ENCODE measurements at regions not wholly inside any gene's neighbourhood (a gene's known extent, or its start where the extent isn't known, plus 50 kb on each side); places are given as distances from the start of the nearest gene placed in this dataset.

DNA sequence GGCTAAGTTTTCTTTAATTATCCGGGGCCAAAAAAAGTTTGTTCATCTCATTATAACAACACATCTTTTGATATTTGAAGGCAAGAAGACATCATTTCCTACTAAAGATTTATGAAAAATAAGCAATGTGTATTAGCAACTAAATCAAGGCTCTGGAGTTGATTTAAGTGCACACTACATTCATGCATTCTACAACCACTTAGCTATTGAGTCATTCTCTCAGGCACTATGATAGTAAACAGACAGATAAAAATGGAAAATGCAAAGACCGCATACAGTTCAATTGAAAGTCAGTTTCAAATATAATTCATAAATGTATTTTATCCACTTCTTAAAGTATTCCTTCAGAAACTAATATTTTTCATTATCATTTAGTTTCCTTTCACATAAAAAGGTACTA lies 1395.2 kb downstream of the PCDH9 start:
- POLR2A ChIA-PET, result no interaction called here
- no peak overlapping the region for H3K4me3 ChIP-seq (ENCODE audit: low read depth, low read length)
- TF ChIP-seq, protein P1, sequence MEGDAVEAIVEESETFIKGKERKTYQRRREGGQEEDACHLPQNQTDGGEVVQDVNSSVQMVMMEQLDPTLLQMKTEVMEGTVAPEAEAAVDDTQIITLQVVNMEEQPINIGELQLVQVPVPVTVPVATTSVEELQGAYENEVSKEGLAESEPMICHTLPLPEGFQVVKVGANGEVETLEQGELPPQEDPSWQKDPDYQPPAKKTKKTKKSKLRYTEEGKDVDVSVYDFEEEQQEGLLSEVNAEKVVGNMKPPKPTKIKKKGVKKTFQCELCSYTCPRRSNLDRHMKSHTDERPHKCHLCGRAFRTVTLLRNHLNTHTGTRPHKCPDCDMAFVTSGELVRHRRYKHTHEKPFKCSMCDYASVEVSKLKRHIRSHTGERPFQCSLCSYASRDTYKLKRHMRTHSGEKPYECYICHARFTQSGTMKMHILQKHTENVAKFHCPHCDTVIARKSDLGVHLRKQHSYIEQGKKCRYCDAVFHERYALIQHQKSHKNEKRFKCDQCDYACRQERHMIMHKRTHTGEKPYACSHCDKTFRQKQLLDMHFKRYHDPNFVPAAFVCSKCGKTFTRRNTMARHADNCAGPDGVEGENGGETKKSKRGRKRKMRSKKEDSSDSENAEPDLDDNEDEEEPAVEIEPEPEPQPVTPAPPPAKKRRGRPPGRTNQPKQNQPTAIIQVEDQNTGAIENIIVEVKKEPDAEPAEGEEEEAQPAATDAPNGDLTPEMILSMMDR (IDR thresholded peaks at IDR 0.05; ENCODE audit: insufficient read depth, low read length, missing control alignments), result no peak
- CTCF ChIA-PET, result no interaction called here
- no peak for DNase-seq (ENCODE audit: low read depth, low spot score)

DNA sequence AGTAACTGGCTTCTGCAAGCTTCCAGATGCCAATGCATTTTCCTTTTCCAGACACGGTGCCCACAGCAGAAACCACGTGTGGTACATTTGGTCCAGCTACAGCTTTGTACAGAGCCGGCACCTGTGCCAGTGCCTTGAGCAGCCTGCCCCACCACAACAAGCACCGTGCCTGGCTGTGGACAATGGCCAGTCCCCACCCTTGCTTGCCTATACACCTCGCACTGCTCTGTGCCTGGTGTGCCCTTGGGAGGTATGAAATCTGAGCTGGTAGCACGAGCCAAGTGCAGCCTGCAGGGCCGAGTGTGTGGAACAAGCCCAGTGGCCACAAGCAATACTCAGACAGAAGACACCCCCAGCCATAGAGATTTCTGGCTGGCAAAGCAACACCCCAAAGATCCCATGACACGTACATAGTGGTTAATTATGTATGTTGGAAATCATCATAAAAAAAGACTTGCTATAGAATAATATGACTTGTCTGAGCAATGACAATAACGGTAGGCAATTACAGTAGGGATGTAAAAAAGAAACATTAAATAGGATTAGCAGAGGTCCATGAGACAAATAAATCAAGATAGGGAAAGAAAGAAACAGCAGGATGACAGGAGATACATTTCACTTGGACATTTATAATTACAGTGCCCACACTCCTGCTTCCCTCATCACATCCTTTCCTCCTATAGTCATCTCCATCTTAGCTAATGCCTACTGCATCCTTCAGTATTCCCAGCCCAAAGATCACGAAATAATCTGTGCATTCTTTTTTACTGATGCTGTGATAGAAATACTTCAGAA lies 1399.5 kb downstream of the PCDH9 start:
- TF ChIP-seq, protein P1 (IDR thresholded peaks at IDR 0.05; ENCODE audit: insufficient read depth, low read length, missing control alignments), result no peak
- H3K4me3 ChIP-seq (ENCODE audit: low read depth, low read length), result no peak overlapping the region
- ChIA-PET CTCF (no interaction called here), POLR2A (no interaction called here)
- DNase-seq (ENCODE audit: low read depth, low spot score), result no peak

DNA sequence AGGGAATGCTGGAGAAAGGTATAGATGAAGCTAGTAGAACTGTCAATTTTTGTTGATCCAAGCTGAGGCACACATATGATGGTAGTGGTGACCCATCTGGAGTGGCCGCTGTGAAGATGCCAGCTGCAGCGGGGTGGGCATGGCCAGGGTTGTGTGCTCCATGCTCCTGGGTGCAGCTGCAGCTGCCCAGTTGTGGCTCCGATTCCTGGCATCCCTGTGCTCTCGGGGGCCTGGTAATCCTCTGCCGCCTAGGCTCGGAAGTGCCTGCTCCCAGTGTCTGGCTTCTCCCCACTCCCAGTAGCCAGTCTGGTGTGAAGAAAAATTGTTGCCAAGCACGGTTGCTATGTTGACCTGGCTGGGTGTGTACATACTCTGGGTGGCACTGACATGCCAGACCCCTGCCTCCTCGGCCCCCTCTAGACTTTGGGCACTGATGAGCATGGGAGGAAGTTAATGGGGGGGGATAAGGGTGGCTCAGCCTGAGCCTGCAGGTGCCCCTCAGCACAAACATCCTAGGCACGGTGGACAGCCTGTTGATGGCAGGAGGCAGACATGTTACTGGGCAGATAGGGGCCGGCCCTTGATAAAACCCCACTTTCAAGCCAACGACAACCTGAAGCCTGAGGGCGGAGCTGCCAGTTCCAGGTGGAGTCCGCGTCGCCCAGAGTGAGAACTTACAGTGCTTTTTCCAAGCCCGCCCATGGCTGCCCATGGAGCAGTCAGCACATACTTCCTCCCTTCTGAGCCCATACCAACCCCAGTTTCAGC lies 1400.7 kb downstream of the PCDH9 start:
- POLR2A ChIA-PET, result no interaction called here
- TF ChIP-seq, protein P1 (IDR thresholded peaks at IDR 0.05; ENCODE audit: insufficient read depth, low read length, missing control alignments), result no peak
- CTCF ChIA-PET, result no interaction called here
- H3K4me3 ChIP-seq (ENCODE audit: low read depth, low read length), result no peak overlapping the region
- no peak for DNase-seq (ENCODE audit: low read depth, low spot score)

DNA sequence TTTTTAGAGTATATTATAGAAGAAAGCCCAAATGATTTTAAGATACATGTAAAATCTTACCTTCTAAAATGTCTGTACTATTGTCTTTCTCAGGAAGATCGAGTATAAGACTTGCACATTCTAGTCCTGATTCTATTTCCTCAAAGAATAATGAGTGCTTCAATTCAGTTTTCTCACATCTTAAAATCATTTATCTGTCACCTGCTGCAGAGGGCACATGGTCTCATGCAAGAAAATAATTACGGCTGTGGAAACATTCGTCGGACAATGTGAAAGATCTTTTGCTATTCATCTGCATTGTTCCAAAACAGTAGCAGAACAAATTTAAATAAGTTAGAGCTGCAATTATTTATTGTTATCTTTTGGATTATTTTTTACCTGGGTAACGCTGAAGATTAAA lies 1403.5 kb downstream of the PCDH9 start:
- CTCF ChIA-PET, result no interaction called here
- no peak overlapping the region for H3K4me3 ChIP-seq (ENCODE audit: low read depth, low read length)
- TF ChIP-seq, protein P1 (IDR thresholded peaks at IDR 0.05; ENCODE audit: insufficient read depth, low read length, missing control alignments), result no peak
- DNase-seq (ENCODE audit: low read depth, low spot score), result no peak
- POLR2A ChIA-PET, result no interaction called here

DNA sequence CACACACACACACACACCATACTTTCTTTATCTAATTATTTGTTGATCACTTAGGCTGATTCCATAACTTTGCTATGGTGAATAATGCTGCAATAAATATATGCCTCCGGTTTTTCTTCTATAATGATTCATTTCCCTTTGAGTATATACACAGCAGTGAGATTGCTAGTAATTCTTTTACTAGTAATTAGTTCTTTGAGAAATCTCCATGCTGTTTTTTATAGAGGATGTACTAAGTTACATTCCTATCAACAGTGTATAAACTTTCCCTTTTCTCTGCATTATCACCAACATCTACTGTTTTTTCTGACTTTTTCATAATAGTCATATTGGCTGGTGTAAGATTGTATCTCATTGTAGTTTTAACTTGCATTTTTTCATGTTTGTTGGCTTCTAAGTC lies 1405.1 kb downstream of the PCDH9 start:
- TF ChIP-seq, protein P1 (IDR thresholded peaks at IDR 0.05; ENCODE audit: insufficient read depth, low read length, missing control alignments), result no peak
- CTCF ChIA-PET, result no interaction called here

DNA sequence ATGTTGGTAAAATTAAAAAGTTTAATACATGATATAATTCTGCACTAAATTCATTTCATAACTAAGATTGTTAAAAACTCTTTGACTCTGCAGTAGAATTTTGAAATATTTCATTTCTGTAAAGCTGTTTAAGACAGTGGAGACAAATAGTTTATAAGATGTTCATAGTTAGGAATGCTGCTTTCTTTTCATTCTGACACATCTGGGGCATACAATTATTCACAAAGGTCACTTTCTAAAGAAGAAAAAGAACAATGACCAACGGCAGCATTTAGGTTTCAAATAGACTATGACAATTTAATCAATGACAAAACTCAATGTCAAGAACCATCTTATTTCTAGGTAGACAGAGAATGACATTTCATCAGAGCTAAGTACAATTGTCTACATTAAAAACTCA lies 1422.1 kb downstream of the PCDH9 start:
- ChIA-PET POLR2A (no interaction called here), CTCF (interaction anchor here (1.2 kb wide), 1 partner anchor 16 kb away, joined by 3 read pairs; no protein-coding TSS in a partner anchor)
- DNase-seq (ENCODE audit: low read depth, low spot score), result no peak
- TF ChIP-seq, protein P1 (IDR thresholded peaks at IDR 0.05; ENCODE audit: insufficient read depth, low read length, missing control alignments), result no peak
- no peak overlapping the region for H3K4me3 ChIP-seq (ENCODE audit: low read depth, low read length)

More for the DNA sequence above, 1405.1 kb downstream of the PCDH9 start:
- no peak overlapping the region for H3K4me3 ChIP-seq (ENCODE audit: low read depth, low read length)
- POLR2A ChIA-PET, result no interaction called here
- DNase-seq (ENCODE audit: low read depth, low spot score), result no peak
